ENCODE measurements at regions not wholly inside any gene's neighbourhood (a gene's known extent, or its start where the extent isn't known, plus 50 kb on each side); places are given as distances from the start of the nearest gene placed in this dataset.

DNA sequence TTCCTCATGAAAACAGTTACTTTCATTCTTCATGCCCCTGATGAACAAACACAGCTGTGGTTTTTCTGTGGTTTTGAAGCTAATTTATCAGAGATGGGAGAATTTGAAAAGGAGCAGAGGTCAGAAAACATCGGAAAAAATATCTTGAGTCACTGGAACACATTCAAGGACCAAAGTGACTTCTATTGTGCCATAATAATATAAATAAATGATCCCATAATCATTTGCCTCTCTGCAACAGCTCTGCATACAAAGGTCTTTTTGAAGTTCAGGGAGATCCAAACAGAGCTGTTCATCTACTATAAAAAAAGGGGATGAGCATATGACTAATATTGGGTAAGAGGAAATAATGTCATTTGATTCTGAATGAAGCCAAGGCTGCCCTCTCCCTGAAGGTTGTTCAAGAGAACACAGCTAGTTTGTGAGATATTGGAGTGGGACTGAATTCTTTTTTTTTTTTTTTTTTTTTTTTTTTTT, 201.3 kb upstream of the GALNT5 start:
- no peak for TF ChIP-seq ZFX (IDR thresholded peaks at IDR 0.05; ENCODE audit: borderline replicate concordance)
- TF ChIP-seq, protein P1, sequence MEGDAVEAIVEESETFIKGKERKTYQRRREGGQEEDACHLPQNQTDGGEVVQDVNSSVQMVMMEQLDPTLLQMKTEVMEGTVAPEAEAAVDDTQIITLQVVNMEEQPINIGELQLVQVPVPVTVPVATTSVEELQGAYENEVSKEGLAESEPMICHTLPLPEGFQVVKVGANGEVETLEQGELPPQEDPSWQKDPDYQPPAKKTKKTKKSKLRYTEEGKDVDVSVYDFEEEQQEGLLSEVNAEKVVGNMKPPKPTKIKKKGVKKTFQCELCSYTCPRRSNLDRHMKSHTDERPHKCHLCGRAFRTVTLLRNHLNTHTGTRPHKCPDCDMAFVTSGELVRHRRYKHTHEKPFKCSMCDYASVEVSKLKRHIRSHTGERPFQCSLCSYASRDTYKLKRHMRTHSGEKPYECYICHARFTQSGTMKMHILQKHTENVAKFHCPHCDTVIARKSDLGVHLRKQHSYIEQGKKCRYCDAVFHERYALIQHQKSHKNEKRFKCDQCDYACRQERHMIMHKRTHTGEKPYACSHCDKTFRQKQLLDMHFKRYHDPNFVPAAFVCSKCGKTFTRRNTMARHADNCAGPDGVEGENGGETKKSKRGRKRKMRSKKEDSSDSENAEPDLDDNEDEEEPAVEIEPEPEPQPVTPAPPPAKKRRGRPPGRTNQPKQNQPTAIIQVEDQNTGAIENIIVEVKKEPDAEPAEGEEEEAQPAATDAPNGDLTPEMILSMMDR (IDR thresholded peaks at IDR 0.05) = no peak
- no peak overlapping the region for H3K27ac ChIP-seq

DNA sequence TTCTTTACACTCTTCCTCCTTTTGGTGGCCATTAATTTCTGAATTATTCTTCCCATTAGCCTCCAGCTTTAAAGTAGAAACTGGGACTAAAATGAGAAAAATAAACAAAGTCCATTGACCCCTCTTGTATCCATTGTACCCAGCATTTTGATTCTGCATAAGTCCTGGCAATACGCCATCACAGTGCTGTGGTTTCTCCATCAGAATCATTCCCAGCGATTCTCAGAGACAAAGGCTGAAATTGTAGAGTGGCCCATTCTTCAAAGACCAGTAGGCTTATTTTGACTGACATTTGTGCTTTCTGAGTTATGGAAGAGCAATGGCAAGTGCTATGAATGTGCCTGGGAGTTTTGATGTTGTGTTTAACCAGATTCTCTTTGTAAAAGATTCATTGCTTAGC, 199.3 kb upstream of the GALNT5 start:
- H3K27ac ChIP-seq = no peak overlapping the region
- TF ChIP-seq, protein P1 (IDR thresholded peaks at IDR 0.05) = no peak

DNA sequence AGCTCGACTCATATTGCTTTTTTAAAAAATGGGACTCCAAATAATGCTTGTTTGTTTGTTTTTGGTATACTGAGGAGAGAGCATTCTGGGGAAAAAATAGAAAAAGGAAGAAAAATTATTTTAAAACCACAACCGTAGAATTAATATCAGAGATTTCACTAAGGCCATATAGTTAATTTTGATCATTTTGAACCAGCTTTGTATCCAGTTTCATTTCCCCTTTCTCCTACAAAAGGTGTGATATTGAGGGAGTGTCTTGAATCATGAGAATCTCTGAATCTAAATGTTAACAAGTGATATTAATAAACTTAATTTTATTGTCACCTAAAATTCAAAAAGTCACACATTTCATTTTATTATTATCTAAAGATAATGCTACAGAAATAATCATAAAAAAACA, 198.5 kb upstream of the GALNT5 start:
- TF ChIP-seq, protein P1 (IDR thresholded peaks at IDR 0.05) = no peak
- TF ChIP-seq ZFX (IDR thresholded peaks at IDR 0.05; ENCODE audit: borderline replicate concordance) = no peak
- no peak overlapping the region for H3K27ac ChIP-seq

DNA sequence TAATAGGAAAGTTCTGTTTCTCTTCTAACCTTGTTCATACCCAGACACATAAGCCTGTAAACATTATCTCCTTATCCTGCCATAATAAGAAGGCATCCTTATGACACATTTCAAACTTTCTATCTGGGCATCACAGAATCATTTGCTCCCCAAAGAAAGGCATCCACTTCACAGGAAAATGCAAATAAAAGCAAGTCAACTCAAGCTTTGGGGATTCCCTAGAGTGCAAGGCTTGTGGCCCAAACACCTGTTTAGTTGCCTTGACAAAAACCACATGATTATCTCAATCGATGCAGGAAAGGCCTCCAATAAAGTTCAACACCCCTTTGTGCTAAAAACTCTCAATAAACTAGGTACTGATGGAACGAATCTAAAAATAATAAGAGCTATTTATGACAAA, 195.7 kb upstream of the GALNT5 start:
- TF ChIP-seq ZFX (IDR thresholded peaks at IDR 0.05; ENCODE audit: borderline replicate concordance) = no peak
- TF ChIP-seq, protein P1 (IDR thresholded peaks at IDR 0.05) = no peak
- no peak overlapping the region for H3K27ac ChIP-seq

DNA sequence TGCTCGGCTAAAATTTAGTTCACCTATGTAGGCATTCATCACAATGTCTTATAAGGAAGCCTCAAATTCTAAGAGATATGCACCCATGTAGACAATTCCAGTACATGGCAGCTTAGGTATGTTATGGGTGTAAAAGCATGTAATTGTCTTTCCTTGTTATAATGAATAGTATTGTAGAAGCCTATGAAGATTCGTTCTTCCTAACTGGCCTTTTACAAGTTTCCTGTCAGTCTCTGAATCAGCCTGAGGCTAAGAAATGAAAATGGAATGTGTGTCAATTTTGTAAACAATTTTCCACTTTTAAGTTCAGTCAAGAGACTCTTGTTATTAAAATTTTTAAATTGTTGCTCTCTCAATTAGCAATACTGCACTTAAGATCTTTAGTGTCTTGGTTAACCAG, 189.9 kb upstream of the GALNT5 start:
- TF ChIP-seq, protein P1 (IDR thresholded peaks at IDR 0.05) = no peak
- no peak for TF ChIP-seq ZFX (IDR thresholded peaks at IDR 0.05; ENCODE audit: borderline replicate concordance)

DNA sequence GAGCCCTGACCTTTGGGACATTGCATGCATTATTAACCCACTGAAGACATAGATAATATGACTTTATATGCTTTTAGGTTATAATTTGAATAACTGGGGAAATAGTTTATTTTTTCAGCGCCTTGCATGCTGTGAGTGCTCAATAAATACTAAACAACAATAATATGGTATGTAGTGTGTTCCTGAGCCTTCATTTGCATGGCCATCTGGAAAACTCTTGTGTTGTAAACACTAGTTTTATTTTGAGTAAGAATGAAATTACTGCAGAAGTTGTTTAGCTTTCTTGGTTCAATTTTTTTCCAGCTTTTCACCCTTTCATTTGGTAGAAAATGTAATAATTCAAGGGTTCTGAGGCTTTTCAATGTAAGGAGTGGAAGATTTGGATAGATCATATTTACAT, 189.3 kb upstream of the GALNT5 start:
- no peak overlapping the region for H3K27ac ChIP-seq
- TF ChIP-seq, protein P1 (IDR thresholded peaks at IDR 0.05) = no peak
- no peak for TF ChIP-seq ZFX (IDR thresholded peaks at IDR 0.05; ENCODE audit: borderline replicate concordance)

More for the DNA sequence above, 189.9 kb upstream of the GALNT5 start:
- H3K27ac ChIP-seq = no peak overlapping the region

DNA sequence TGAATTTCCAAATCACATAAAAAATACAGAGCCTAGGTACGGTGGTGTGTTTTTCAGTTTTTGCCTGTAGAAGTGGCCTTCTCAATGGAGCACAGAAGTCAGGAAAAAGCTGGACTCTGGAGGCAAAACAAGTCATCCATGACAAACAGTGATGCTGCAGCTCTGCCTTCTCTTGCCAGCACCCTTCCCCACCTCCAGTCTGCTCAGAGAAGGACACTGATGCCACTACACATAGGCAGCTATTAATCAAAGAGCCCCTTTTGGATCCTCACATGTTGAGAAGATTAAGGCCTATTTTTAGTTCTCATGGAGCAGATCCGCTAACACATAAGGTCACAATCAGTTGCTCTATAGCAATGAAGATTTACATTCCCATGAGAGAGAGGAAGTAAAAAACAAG, 181.6 kb upstream of the GALNT5 start:
- TF ChIP-seq ZFX (IDR thresholded peaks at IDR 0.05; ENCODE audit: borderline replicate concordance) = no peak
- TF ChIP-seq, protein P1 (IDR thresholded peaks at IDR 0.05) = no peak
- no peak overlapping the region for H3K27ac ChIP-seq

Measured in 22Rv1 (cell line).